PC-3 (cell line): ENCODE measurements at regions not wholly inside any gene's neighbourhood (a gene's known extent, or its start where the extent isn't known, plus 50 kb on each side); places are given as distances from the start of the nearest gene placed in this dataset.

Source experiments
- CTCF ChIP-seq: fragments of 300-600 bp; sonication (generic); conservative IDR thresholded peaks from 2 replicates; pipeline ENCODE4 v1.5.1; 2017; ENCODE audit warnings: antibody characterized with exemption, low read depth, mild to moderate bottlenecking, low read length
- EZH2 ChIP-seq: fragments of 300-600 bp; sonication (generic); IDR thresholded peaks from one replicate; pipeline ENCODE4 v1.6.1; 2017; ENCODE audit warnings: antibody characterized with exemption, mild to moderate bottlenecking, low read length; ENCODE audit not compliant: unreplicated experiment
- EZH2phosphoT487 ChIP-seq: fragments of 300-600 bp; sonication (generic); IDR thresholded peaks from 2 replicates; pipeline ENCODE4 v1.6.1; 2018; ENCODE audit warnings: mild to moderate bottlenecking, antibody characterized with exemption, low read length, borderline replicate concordance

GRCh38 chr2:216758256-216759155 lies 63.2 kb upstream of the IGFBP5 start:
- TF ChIP-seq CTCF (no peak), EZH2 (no peak), EZH2phosphoT487 (no peak)
